A549 (cell line): ENCODE measurements at regions not wholly inside any gene's neighbourhood (a gene's known extent, or its start where the extent isn't known, plus 50 kb on each side); places are given as distances from the start of the nearest gene placed in this dataset.

Source experiments
- CEBPB ChIP-seq, 2 experiments: fragments of >200 bp in 1 of 2; sonication (Bioruptor Twin) in 1 of 2; formaldehyde crosslinking in 1 of 2; IDR thresholded peaks; 2 replicates each; pipeline ENCODE4 v1.6.1; 2012 to 2016
- CHD2 ChIP-seq: fragments of 150-350 bp; IDR thresholded peaks from 2 replicates; pipeline ENCODE4 v1.6.1; 2014; ENCODE audit warnings: low read length; ENCODE audit not compliant: partially characterized antibody
- EHMT2 ChIP-seq: fragments of 200-600 bp; sonication (generic); IDR thresholded peaks from 2 replicates; pipeline ENCODE4 v1.6.1; 2016; ENCODE audit warnings: antibody characterized with exemption, low read depth, mild to moderate bottlenecking, moderate library complexity
- FOSL2 ChIP-seq, 2 experiments: fragments of 450-650 bp in 1 of 2; fragments of >200 bp in 1 of 2; sonication (Bioruptor Twin) in 1 of 2; formaldehyde crosslinking; IDR thresholded peaks; 2 replicates each; pipeline versions ENCODE4 v1.5.0 to v1.6.1; 2016 to 2020; ENCODE audit warnings: mild to moderate bottlenecking in 1 of 2, moderate library complexity in 1 of 2
- GATA3 ChIP-seq: IDR thresholded peaks from 2 replicates; pipeline ENCODE4 v1.6.1; 2012; ENCODE audit warnings: borderline replicate concordance
- KDM5A ChIP-seq: fragments of 200-600 bp; sonication (generic); IDR thresholded peaks from 2 replicates; pipeline ENCODE4 v1.6.1; 2016; ENCODE audit warnings: antibody characterized with exemption, mild to moderate bottlenecking
- PHF8 ChIP-seq: fragments of 200-600 bp; sonication (generic); IDR thresholded peaks from 2 replicates; pipeline ENCODE4 v1.6.1; 2016; ENCODE audit warnings: low read depth, mild to moderate bottlenecking, antibody characterized with exemption, moderate library complexity, borderline replicate concordance
- POLR2A ChIP-seq: IDR thresholded peaks from 2 replicates; pipeline ENCODE4 v1.6.1; 2012; ENCODE audit warnings: mild to moderate bottlenecking, low read length
- RAD21 ChIP-seq, 2 experiments: fragments of >200 bp in 1 of 2; sonication (Bioruptor Twin) in 1 of 2; formaldehyde crosslinking in 1 of 2; IDR thresholded peaks in 1 of 2; conservative IDR thresholded peaks in 1 of 2; 2 replicates in 1 of 2; 3 replicates in 1 of 2; pipeline ENCODE4 v1.6.1; 2012 to 2018; ENCODE audit warnings: inconsistent platforms in 1 of 2
- TP53 ChIP-seq: fragments of 250-450 bp; sonication (Bioruptor Pico); IDR thresholded peaks from 2 replicates; pipeline ENCODE4 v1.5.0; 2021; ENCODE audit warnings: mild to moderate bottlenecking, moderate library complexity
- TF ChIP-seq, protein P1 (sequence below): fragments of >200 bp; sonication (Bioruptor Twin); formaldehyde crosslinking; IDR thresholded peaks from 3 replicates; pipeline ENCODE4 v1.5.1; 2016
- TF ChIP-seq, protein P2 (sequence below): IDR thresholded peaks from 2 replicates; pipeline ENCODE4 v1.6.1; 2012
- TF ChIP-seq, protein P3 (sequence below): fragments of 150-350 bp; IDR thresholded peaks from 2 replicates; pipeline ENCODE4 v1.6.1; 2014; ENCODE audit warnings: low read depth, mild to moderate bottlenecking, low read length
- TF ChIP-seq, protein P4 (sequence below): IDR thresholded peaks from 2 replicates; pipeline ENCODE4 v1.6.1; 2012

DNA sequence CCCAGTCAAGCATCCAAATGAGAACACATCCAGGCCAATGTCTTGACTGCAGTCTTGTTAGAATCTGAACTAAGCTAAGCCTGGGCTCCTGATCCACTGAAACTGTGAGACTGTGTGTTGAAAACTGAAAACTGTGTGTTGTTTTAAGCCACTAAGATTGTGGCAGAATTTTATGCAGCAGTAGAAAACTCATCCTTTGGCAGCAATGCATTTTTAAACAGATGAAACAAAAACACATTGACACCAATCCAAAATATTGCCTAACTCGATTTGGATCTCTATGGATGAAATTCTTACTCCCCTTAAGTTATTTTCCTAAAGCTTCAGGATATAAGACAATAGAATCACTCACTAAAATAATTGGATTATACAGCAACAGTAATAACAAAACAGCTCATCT is 202.3 kb upstream of the KLF12 start:
- no peak for TF ChIP-seq TP53 (CRISPR knock-in tag)
- no peak for TF ChIP-seq FOSL2 (IDR thresholded peaks at IDR 0.05)
- no peak for TF ChIP-seq FOSL2 (CRISPR knock-in tag; IDR thresholded peaks at IDR 0.05)
- no peak for TF ChIP-seq RAD21 (conservative IDR thresholded peaks at IDR 0.05 in 1 of 2, IDR thresholded peaks at IDR 0.05 in 1 of 2)
- TF ChIP-seq, protein P1, sequence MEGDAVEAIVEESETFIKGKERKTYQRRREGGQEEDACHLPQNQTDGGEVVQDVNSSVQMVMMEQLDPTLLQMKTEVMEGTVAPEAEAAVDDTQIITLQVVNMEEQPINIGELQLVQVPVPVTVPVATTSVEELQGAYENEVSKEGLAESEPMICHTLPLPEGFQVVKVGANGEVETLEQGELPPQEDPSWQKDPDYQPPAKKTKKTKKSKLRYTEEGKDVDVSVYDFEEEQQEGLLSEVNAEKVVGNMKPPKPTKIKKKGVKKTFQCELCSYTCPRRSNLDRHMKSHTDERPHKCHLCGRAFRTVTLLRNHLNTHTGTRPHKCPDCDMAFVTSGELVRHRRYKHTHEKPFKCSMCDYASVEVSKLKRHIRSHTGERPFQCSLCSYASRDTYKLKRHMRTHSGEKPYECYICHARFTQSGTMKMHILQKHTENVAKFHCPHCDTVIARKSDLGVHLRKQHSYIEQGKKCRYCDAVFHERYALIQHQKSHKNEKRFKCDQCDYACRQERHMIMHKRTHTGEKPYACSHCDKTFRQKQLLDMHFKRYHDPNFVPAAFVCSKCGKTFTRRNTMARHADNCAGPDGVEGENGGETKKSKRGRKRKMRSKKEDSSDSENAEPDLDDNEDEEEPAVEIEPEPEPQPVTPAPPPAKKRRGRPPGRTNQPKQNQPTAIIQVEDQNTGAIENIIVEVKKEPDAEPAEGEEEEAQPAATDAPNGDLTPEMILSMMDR: no peak
- TF ChIP-seq CEBPB (IDR thresholded peaks at IDR 0.05): no peak
- TF ChIP-seq CHD2: no peak
- TF ChIP-seq, protein P2, sequence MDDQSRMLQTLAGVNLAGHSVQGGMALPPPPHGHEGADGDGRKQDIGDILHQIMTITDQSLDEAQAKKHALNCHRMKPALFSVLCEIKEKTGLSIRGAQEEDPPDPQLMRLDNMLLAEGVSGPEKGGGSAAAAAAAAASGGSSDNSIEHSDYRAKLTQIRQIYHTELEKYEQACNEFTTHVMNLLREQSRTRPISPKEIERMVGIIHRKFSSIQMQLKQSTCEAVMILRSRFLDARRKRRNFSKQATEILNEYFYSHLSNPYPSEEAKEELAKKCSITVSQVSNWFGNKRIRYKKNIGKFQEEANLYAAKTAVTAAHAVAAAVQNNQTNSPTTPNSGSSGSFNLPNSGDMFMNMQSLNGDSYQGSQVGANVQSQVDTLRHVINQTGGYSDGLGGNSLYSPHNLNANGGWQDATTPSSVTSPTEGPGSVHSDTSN: no peak
- TF ChIP-seq EHMT2: no peak
- TF ChIP-seq KDM5A: no peak
- no peak for TF ChIP-seq GATA3
- no peak for TF ChIP-seq POLR2A
- TF ChIP-seq, protein P3, sequence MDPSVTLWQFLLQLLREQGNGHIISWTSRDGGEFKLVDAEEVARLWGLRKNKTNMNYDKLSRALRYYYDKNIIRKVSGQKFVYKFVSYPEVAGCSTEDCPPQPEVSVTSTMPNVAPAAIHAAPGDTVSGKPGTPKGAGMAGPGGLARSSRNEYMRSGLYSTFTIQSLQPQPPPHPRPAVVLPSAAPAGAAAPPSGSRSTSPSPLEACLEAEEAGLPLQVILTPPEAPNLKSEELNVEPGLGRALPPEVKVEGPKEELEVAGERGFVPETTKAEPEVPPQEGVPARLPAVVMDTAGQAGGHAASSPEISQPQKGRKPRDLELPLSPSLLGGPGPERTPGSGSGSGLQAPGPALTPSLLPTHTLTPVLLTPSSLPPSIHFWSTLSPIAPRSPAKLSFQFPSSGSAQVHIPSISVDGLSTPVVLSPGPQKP: no peak
- TF ChIP-seq, protein P4, sequence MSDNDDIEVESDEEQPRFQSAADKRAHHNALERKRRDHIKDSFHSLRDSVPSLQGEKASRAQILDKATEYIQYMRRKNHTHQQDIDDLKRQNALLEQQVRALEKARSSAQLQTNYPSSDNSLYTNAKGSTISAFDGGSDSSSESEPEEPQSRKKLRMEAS: no peak
- TF ChIP-seq PHF8: no peak
